Neutrophil (primary cell): ENCODE measurements at regions not wholly inside any gene's neighbourhood (a gene's known extent, or its start where the extent isn't known, plus 50 kb on each side); places are given as distances from the start of the nearest gene placed in this dataset.

ENCODE experiments used
- H3K27ac ChIP-seq: fragments of 200-600 bp; sonication (generic); 2 replicates; pipeline ENCODE4 v1.5.1; 2016; ENCODE audit warnings: mild to moderate bottlenecking, moderate library complexity
- H3K27me3 ChIP-seq: fragments of 200-600 bp; sonication (generic); 2 replicates; pipeline ENCODE4 v1.6.0; 2016; ENCODE audit warnings: mild to moderate bottlenecking
- H3K36me3 ChIP-seq: fragments of 200-600 bp; sonication (generic); 2 replicates; pipeline ENCODE4 v1.5.1; 2017
- H3K4me1 ChIP-seq, 2 experiments: fragments of 200-600 bp in 1 of 2; sonication (generic) in 1 of 2; 1 replicate in 1 of 2; 2 replicates in 1 of 2; pipeline versions ENCODE4 v1.5.1 to v1.6.1; 2013 to 2016; ENCODE audit warnings: low read depth in 1 of 2, low read length in 1 of 2, mild to moderate bottlenecking in 1 of 2, moderate library complexity in 1 of 2; ENCODE audit not compliant: control insufficient read depth in 1 of 2, insufficient read depth in 1 of 2
- H3K4me3 ChIP-seq, 2 experiments: fragments of 200-600 bp in 1 of 2; sonication (generic) in 1 of 2; 1 replicate in 1 of 2; 2 replicates in 1 of 2; pipeline ENCODE4 v1.5.1; 2013 to 2016; ENCODE audit warnings: low read depth in 1 of 2, low read length in 1 of 2, mild to moderate bottlenecking in 1 of 2, moderate library complexity in 1 of 2
- H3K9me3 ChIP-seq: fragments of 200-600 bp; sonication (generic); 2 replicates; pipeline ENCODE4 v1.5.1; 2016
- TF ChIP-seq, protein P1 (sequence below): fragments of 200-600 bp; sonication (generic); IDR thresholded peaks from 2 replicates; pipeline ENCODE4 v1.5.1; 2016; ENCODE audit warnings: antibody characterized with exemption

GRCh38 chr5:143619040-143619439 is 192.9 kb upstream of the HMHB1 start:
- Histone ChIP-seq H3K4me1 (no peaks in the 10 kb centered on the region), H3K27ac (no peak overlapping the region), H3K27me3 (no peaks in the 10 kb centered on the region), H3K36me3 (no peaks in the 10 kb centered on the region), H3K4me3 (no peak overlapping the region), H3K9me3 (no peaks in the 10 kb centered on the region)
- TF ChIP-seq, protein P1, sequence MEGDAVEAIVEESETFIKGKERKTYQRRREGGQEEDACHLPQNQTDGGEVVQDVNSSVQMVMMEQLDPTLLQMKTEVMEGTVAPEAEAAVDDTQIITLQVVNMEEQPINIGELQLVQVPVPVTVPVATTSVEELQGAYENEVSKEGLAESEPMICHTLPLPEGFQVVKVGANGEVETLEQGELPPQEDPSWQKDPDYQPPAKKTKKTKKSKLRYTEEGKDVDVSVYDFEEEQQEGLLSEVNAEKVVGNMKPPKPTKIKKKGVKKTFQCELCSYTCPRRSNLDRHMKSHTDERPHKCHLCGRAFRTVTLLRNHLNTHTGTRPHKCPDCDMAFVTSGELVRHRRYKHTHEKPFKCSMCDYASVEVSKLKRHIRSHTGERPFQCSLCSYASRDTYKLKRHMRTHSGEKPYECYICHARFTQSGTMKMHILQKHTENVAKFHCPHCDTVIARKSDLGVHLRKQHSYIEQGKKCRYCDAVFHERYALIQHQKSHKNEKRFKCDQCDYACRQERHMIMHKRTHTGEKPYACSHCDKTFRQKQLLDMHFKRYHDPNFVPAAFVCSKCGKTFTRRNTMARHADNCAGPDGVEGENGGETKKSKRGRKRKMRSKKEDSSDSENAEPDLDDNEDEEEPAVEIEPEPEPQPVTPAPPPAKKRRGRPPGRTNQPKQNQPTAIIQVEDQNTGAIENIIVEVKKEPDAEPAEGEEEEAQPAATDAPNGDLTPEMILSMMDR = no peak

DNA sequence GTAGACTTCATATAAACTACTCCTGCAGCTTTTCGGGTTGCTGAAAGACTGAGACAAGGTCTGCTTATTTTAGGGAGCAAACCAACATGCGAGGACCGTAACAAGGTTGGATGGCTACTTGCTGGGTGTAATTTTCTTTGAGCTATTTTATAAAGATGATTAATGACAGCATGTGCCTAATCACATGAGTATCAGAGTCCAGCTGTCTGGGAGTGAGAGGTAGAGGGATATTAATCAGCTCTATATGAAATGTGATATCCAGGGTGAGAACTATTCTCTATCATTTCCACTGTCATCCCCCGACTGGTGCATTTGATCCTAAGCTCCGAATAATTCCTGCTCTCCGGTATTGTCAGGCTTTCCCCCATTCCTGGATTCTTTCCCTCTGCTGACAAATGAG is 193.8 kb upstream of the HMHB1 start:
- TF ChIP-seq, protein P1 = no peak
- Histone ChIP-seq H3K36me3 (no peaks in the 10 kb centered on the region), H3K4me1 (no peaks in the 10 kb centered on the region), H3K4me3 (no peak overlapping the region), H3K9me3 (no peaks in the 10 kb centered on the region), H3K27me3 (no peaks in the 10 kb centered on the region), H3K27ac (no peak overlapping the region)

DNA sequence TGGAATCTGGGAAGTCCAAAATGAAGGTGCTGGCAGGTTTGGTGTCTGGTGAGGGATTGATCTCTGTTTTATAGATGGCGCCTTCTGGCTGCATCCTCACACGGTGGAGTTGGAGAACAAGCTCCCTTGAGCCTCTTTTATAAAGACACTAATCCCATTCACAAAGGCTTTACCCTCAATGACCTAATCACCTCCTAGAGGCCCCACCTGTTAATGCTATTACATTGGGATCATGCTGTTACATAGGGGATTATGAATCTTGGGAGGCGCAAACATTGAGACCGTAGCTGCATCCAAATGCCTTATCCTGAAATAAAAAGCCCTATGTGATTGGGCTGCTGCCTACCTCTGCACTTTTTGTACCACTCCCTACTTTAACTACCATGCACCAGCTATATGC is 197.1 kb upstream of the HMHB1 start:
- Histone ChIP-seq H3K4me1 (no peaks in the 10 kb centered on the region), H3K36me3 (no peaks in the 10 kb centered on the region), H3K27ac (no peak overlapping the region), H3K27me3 (no peaks in the 10 kb centered on the region), H3K9me3 (no peaks in the 10 kb centered on the region), H3K4me3 (no peak overlapping the region)
- TF ChIP-seq, protein P1 = no peak

GRCh38 chr5:143613329-143613728 is 198.6 kb upstream of the HMHB1 start:
- H3K4me1 ChIP-seq = no peaks in the 10 kb centered on the region
- no peaks in the 10 kb centered on the region for H3K9me3 ChIP-seq
- H3K27me3 ChIP-seq = no peaks in the 10 kb centered on the region
- no peak overlapping the region for H3K27ac ChIP-seq
- H3K36me3 ChIP-seq = no peaks in the 10 kb centered on the region
- H3K4me3 ChIP-seq = no peak overlapping the region
- TF ChIP-seq, protein P1 = no peak

GRCh38 chr5:143610946-143611345 is 201.0 kb upstream of the HMHB1 start:
- Histone ChIP-seq H3K36me3 (no peaks in the 10 kb centered on the region), H3K27me3 (no peaks in the 10 kb centered on the region), H3K27ac (no peak overlapping the region), H3K4me1 (peaks cover 7 to 8% of the 10 kb centered on the region in 2 experiments), H3K9me3 (no peaks in the 10 kb centered on the region), H3K4me3 (no peak overlapping the region)
- TF ChIP-seq, protein P1 = no peak
